Spinal cord (tissue), 9 donors: ENCODE measurements at regions not wholly inside any gene's neighbourhood (a gene's known extent, or its start where the extent isn't known, plus 50 kb on each side); places are given as distances from the start of the nearest gene placed in this dataset.
A peak's percentile ranks its signal among the peaks of the same experiment; 100 is the strongest.
"Not testable (repeated sequence)": the region's sequence is repeated elsewhere in the genome, so short reads cannot be mapped to it uniquely, and the experiment has no call there.

Experiments used
- DNase-seq, 6 donors: peaks; one replicate each; pipeline versions ENCODE4 v3.0.0 to v3.0.0-alpha.2; 2013 to 2015; ENCODE audit warnings: low spot score in 6 of 6, low read depth in 4 of 6
- H3K27ac ChIP-seq: one replicate; pipeline ENCODE4 v1.5.1; 2013; ENCODE audit warnings: low read depth, low read length, control low read depth
- H3K27me3 ChIP-seq: one replicate; pipeline ENCODE4 v1.6.1; 2013; ENCODE audit warnings: low read length; ENCODE audit not compliant: control insufficient read depth, insufficient read depth
- H3K36me3 ChIP-seq: one replicate; pipeline ENCODE4 v1.6.1; 2013; ENCODE audit warnings: low read length; ENCODE audit not compliant: control insufficient read depth, insufficient read depth
- H3K4me1 ChIP-seq: one replicate; pipeline ENCODE4 v1.6.1; 2013; ENCODE audit warnings: low read length; ENCODE audit not compliant: control insufficient read depth, insufficient read depth
- H3K4me3 ChIP-seq: one replicate; pipeline ENCODE4 v1.5.1; 2013; ENCODE audit warnings: low read depth, low read length, control low read depth
- H3K9me3 ChIP-seq: one replicate; pipeline ENCODE4 v1.6.1; 2013; ENCODE audit warnings: low read length; ENCODE audit not compliant: control insufficient read depth, insufficient read depth
- WGBS: methylation state at CpG from one replicate; pipeline ENCODE4 v1.1.5; 2013; ENCODE audit warnings: missing lambda C conversion rate; ENCODE audit not compliant: insufficient coverage; 5-methylcytosine and 5-hydroxymethylcytosine counted together
- donor health status: healthy.

GRCh38 chr14:43754838-43755237 lies 752.2 kb downstream of the FSCB start:
- WGBS = 76% methylated on average over 3 of the region's 3 CpGs
- DNase-seq = no peak
- no peaks in the 10 kb centered on the region for H3K4me1 ChIP-seq
- no peaks in the 10 kb centered on the region for H3K27me3 ChIP-seq
- H3K9me3 ChIP-seq = no peaks in the 10 kb centered on the region
- no peaks in the 10 kb centered on the region for H3K36me3 ChIP-seq
- H3K4me3 ChIP-seq = no peak overlapping the region
- H3K27ac ChIP-seq = no peak overlapping the region

GRCh38 chr14:43745746-43746145 lies 761.3 kb downstream of the FSCB start:
- no CpG with 5 or more reads among the region's 1 CpG for WGBS
- H3K9me3 ChIP-seq = no peaks in the 10 kb centered on the region
- H3K4me3 ChIP-seq = no peak overlapping the region
- H3K4me1 ChIP-seq = no peaks in the 10 kb centered on the region
- DNase-seq = no peak
- H3K27me3 ChIP-seq = no peaks in the 10 kb centered on the region
- H3K36me3 ChIP-seq = no peaks in the 10 kb centered on the region
- H3K27ac ChIP-seq = no peak overlapping the region

- Histone ChIP-seq H3K27ac (no peak overlapping the region), H3K4me3 (no peak overlapping the region), H3K27me3 (no peaks in the 10 kb centered on the region), H3K9me3 (no peaks in the 10 kb centered on the region), H3K36me3 (no peaks in the 10 kb centered on the region), H3K4me1 (no peaks in the 10 kb centered on the region)
- WGBS = 83% methylated on average over 3 of the region's 3 CpGs
- DNase-seq = peak in 1 of 6 donors; percentile 3
Measured at GRCh38 chr14:43735932-43736331, 771.2 kb downstream of the FSCB start.

- H3K4me1 ChIP-seq = no peaks in the 10 kb centered on the region
- H3K36me3 ChIP-seq = no peaks in the 10 kb centered on the region
- no peak for DNase-seq
- 83% methylated on average over 2 of the region's 4 CpGs for WGBS
- no peak overlapping the region for H3K27ac ChIP-seq
- no peaks in the 10 kb centered on the region for H3K9me3 ChIP-seq
- H3K4me3 ChIP-seq = no peak overlapping the region
- H3K27me3 ChIP-seq = no peaks in the 10 kb centered on the region
Measured at GRCh38 chr14:43729143-43729542, 777.9 kb downstream of the FSCB start.

- no peaks in the 10 kb centered on the region for H3K27me3 ChIP-seq
- H3K27ac ChIP-seq = no peak overlapping the region
- H3K4me1 ChIP-seq = no peaks in the 10 kb centered on the region
- H3K36me3 ChIP-seq = no peaks in the 10 kb centered on the region
- H3K4me3 ChIP-seq = no peak overlapping the region
- H3K9me3 ChIP-seq = no peaks in the 10 kb centered on the region
- DNase-seq = no peak
Measured at GRCh38 chr14:43706900-43707299, 800.2 kb downstream of the FSCB start.

GRCh38 chr14:43698561-43699284 lies 808.4 kb downstream of the FSCB start:
- not testable (repeated sequence) for H3K27ac ChIP-seq, H3K27me3 ChIP-seq, H3K36me3 ChIP-seq, DNase-seq, H3K9me3 ChIP-seq, H3K4me3 ChIP-seq, H3K4me1 ChIP-seq
- WGBS = 90% methylated on average over 12 of the region's 20 CpGs

- H3K27me3 ChIP-seq = no peaks in the 10 kb centered on the region
- H3K27ac ChIP-seq = no peak overlapping the region
- H3K4me1 ChIP-seq = no peaks in the 10 kb centered on the region
- no peak overlapping the region for H3K4me3 ChIP-seq
- no peak for DNase-seq
- no peaks in the 10 kb centered on the region for H3K36me3 ChIP-seq
- WGBS = no CpG with 5 or more reads among the region's 1 CpG
- H3K9me3 ChIP-seq = no peaks in the 10 kb centered on the region
Measured at GRCh38 chr14:43697003-43697402, 810.1 kb downstream of the FSCB start.

- Histone ChIP-seq H3K4me3 (no peak overlapping the region), H3K27ac (no peak overlapping the region), H3K27me3 (no peaks in the 10 kb centered on the region), H3K36me3 (no peaks in the 10 kb centered on the region), H3K4me1 (no peaks in the 10 kb centered on the region), H3K9me3 (no peaks in the 10 kb centered on the region)
- peak in 1 of 6 donors; percentile 8 for DNase-seq
- no CpG with 5 or more reads among the region's 1 CpG for WGBS
Measured at GRCh38 chr14:43692706-43693105, 814.4 kb downstream of the FSCB start.

GRCh38 chr14:43687921-43688320 lies 819.2 kb downstream of the FSCB start:
- Histone ChIP-seq H3K36me3 (no peaks in the 10 kb centered on the region), H3K27me3 (no peaks in the 10 kb centered on the region), H3K27ac (no peak overlapping the region), H3K4me3 (no peak overlapping the region), H3K4me1 (no peaks in the 10 kb centered on the region), H3K9me3 (no peaks in the 10 kb centered on the region)
- WGBS = no CpG with 5 or more reads among the region's 3 CpGs
- no peak for DNase-seq

GRCh38 chr14:43677581-43677980 lies 829.5 kb downstream of the FSCB start:
- Histone ChIP-seq H3K4me1 (no peaks in the 10 kb centered on the region), H3K9me3 (no peaks in the 10 kb centered on the region), H3K27ac (no peak overlapping the region), H3K36me3 (no peaks in the 10 kb centered on the region), H3K27me3 (no peaks in the 10 kb centered on the region), H3K4me3 (no peak overlapping the region)
- no CpG with 5 or more reads among the region's 1 CpG for WGBS
- no peak for DNase-seq
